DOHH2 (cell line): ENCODE measurements at regions not wholly inside any gene's neighbourhood (a gene's known extent, or its start where the extent isn't known, plus 50 kb on each side); places are given as distances from the start of the nearest gene placed in this dataset.

Experiments used
- CTCF ChIP-seq: fragments of 200-600 bp; sonication (generic); IDR thresholded peaks from one replicate; pipeline ENCODE4 v1.5.1; 2014; ENCODE audit warnings: antibody characterized with exemption, mild to moderate bottlenecking, low read depth, low read length; ENCODE audit not compliant: poor library complexity, severe bottlenecking
- EZH2phosphoT487 ChIP-seq: fragments of 200-600 bp; sonication (generic); IDR thresholded peaks from 2 replicates; pipeline ENCODE4 v1.6.1; 2017; ENCODE audit warnings: borderline replicate concordance, mild to moderate bottlenecking, antibody characterized with exemption, low read length, moderate library complexity, mixed read lengths

GRCh38 chr5:103497781-103498180 lies 64.8 kb downstream of the NUDT12 start:
- no peak for TF ChIP-seq CTCF
- no peak for TF ChIP-seq EZH2phosphoT487
